GM12878 (cell line): ENCODE measurements at regions not wholly inside any gene's neighbourhood (a gene's known extent, or its start where the extent isn't known, plus 50 kb on each side); places are given as distances from the start of the nearest gene placed in this dataset.

Source experiments
- ATAC-seq: fragments of 200-7000 bp; cut with Tn5 transposase; 3 replicates; pipeline ENCODE4 v1.9.1; 2020; ENCODE audit warnings: mild to moderate bottlenecking, moderate library complexity
- BruUV-seq: library from RNA; stranded (reverse); fragments of 400-500 nt; replicated peaks from 2 replicates; lab custom pipeline; 2021; lab: Mats Ljungman, UMichigan
- CTCF ChIA-PET: fragments of 300-600 bp; sonication (Branson Sonifier 250); formaldehyde crosslinking; extraction: SDS; loops from one replicate; lab custom pipeline; 2021; ENCODE audit warnings: inconsistent platforms; lab: Yijun Ruan, JAX
- POLR2A ChIA-PET: fragments of 350-600 bp; formaldehyde crosslinking; extraction: SDS; loops from one replicate; lab custom pipeline; 2021; ENCODE audit warnings: inconsistent platforms; lab: Charles Lee
- RAD21 ChIA-PET: fragments of 300-600 bp; sonication (Branson Sonifier 250); formaldehyde crosslinking; loops from one replicate; lab custom pipeline; 2023; ENCODE audit warnings: antibody characterized with exemption; ENCODE audit not compliant: unreplicated experiment; lab: Charles Lee
- SMC1A ChIA-PET: fragments of 300-600 bp; sonication (Branson Sonifier 250); formaldehyde crosslinking; loops from one replicate; lab custom pipeline; 2023; ENCODE audit not compliant: unreplicated experiment, uncharacterized antibody; lab: Charles Lee
- DNase-seq: peaks from one replicate; pipeline ENCODE4 v3.0.0-alpha.2; 2011; ENCODE audit warnings: low read depth, low spot score
- FAIRE-seq: peaks from 3 replicates; lab custom pipeline; 2011; peaks lifted over from hg19 to GRCh38; lab: Jason Lieb, UNC
- H2AFZ ChIP-seq: 2 replicates; pipeline ENCODE4 v1.6.0; 2011; ENCODE audit warnings: low read depth, low read length, control low read depth; ENCODE audit not compliant: control insufficient read depth
- H3K27ac ChIP-seq: 2 replicates; pipeline ENCODE4 v1.5.1; 2011; ENCODE audit warnings: control low read depth; ENCODE audit not compliant: control insufficient read depth, insufficient read depth
- H3K27me3 ChIP-seq, 2 experiments: replicated peaks in 1 of 2; 2 replicates each; pipeline versions ENCODE4 v1.6.0 to v1.6.1; 2011; ENCODE audit warnings: low read length in 1 of 2; ENCODE audit not compliant: control insufficient read depth in 2 of 2, insufficient read depth in 2 of 2
- H3K36me3 ChIP-seq, 2 experiments: 2 replicates each; pipeline ENCODE4 v1.5.1; 2011; ENCODE audit warnings: low read length in 1 of 2; ENCODE audit not compliant: control insufficient read depth in 2 of 2, insufficient read depth in 2 of 2
- H3K4me1 ChIP-seq: 2 replicates; pipeline ENCODE4 v1.6.1; 2011; ENCODE audit warnings: mild to moderate bottlenecking, low read length, moderate library complexity, mixed read lengths; ENCODE audit not compliant: control insufficient read depth, insufficient read depth
- H3K4me2 ChIP-seq: 2 replicates; pipeline ENCODE4 v1.6.0; 2011; ENCODE audit warnings: control low read depth; ENCODE audit not compliant: control insufficient read depth, insufficient read depth
- H3K4me3 ChIP-seq: fragments of 200-600 bp; sonication (generic); 2 replicates; pipeline ENCODE4 v1.5.1; 2016
- H3K79me2 ChIP-seq: 2 replicates; pipeline ENCODE4 v1.6.0; 2011; ENCODE audit warnings: low read length; ENCODE audit not compliant: control insufficient read depth, insufficient read depth
- H3K9ac ChIP-seq: 2 replicates; pipeline ENCODE4 v1.8.0; 2011; ENCODE audit warnings: low read length, control low read depth, mixed read lengths; ENCODE audit not compliant: control insufficient read depth, insufficient read depth
- H3K9me3 ChIP-seq: replicated peaks from 3 replicates; pipeline ENCODE4 v1.5.1; 2011; ENCODE audit warnings: mild to moderate bottlenecking, low read length; ENCODE audit not compliant: control insufficient read depth, insufficient read depth
- H4K20me1 ChIP-seq: 2 replicates; pipeline ENCODE4 v1.6.0; 2011; ENCODE audit not compliant: control insufficient read depth, insufficient read depth
- BMI1 ChIP-seq: fragments of 450-650 bp; IDR thresholded peaks from 2 replicates; pipeline ENCODE4 v1.6.1; 2016; ENCODE audit warnings: mild to moderate bottlenecking, moderate library complexity, borderline replicate concordance
- CBX5 ChIP-seq: sonication (generic); IDR thresholded peaks from 2 replicates; pipeline ENCODE4 v1.6.1; 2016; ENCODE audit warnings: low read depth, moderate library complexity, mild to moderate bottlenecking, inconsistent platforms
- CHD2 ChIP-seq: IDR thresholded peaks from 2 replicates; pipeline ENCODE4 v1.6.1; 2011; ENCODE audit warnings: low read depth, low read length, improper control_type of control experiment, borderline replicate concordance
- E2F4 ChIP-seq: IDR thresholded peaks from 2 replicates; pipeline ENCODE4 v1.6.1; 2012; ENCODE audit warnings: low read depth, low read length, improper control_type of control experiment
- EED ChIP-seq: sonication (generic); IDR thresholded peaks from 2 replicates; pipeline ENCODE4 v1.6.1; 2016; ENCODE audit warnings: antibody characterized with exemption, low read depth
- GABPA ChIP-seq: IDR thresholded peaks from 2 replicates; pipeline ENCODE4 v1.6.1; 2014; ENCODE audit warnings: antibody characterized with exemption, low read depth, mild to moderate bottlenecking, inconsistent platforms
- HSF1 ChIP-seq: fragments of 150-350 bp; IDR thresholded peaks from 2 replicates; pipeline ENCODE4 v1.6.1; 2014; ENCODE audit warnings: mild to moderate bottlenecking, low read depth, low read length
- MEF2B ChIP-seq: fragments of 450-650 bp; IDR thresholded peaks from 2 replicates; pipeline ENCODE4 v1.6.1; 2018; ENCODE audit warnings: mild to moderate bottlenecking, moderate library complexity; ENCODE audit not compliant: partially characterized antibody, poor library complexity, severe bottlenecking
- MTA3 ChIP-seq: IDR thresholded peaks from 2 replicates; pipeline ENCODE4 v1.6.1; 2012; ENCODE audit warnings: low read length, inconsistent platforms, borderline replicate concordance
- MYB ChIP-seq: fragments of 150-350 bp; IDR thresholded peaks from 2 replicates; pipeline ENCODE4 v1.6.1; 2014; ENCODE audit warnings: mild to moderate bottlenecking, low read depth, low read length, borderline replicate concordance
- NR2C2 ChIP-seq: IDR thresholded peaks from 2 replicates; pipeline ENCODE4 v1.6.1; 2011; ENCODE audit warnings: borderline replicate concordance, low read depth; ENCODE audit not compliant: control insufficient read depth, insufficient read length
- NR2F1 ChIP-seq: fragments of 450-650 bp; conservative IDR thresholded peaks from 2 replicates; pipeline ENCODE4 v1.6.1; 2017; ENCODE audit warnings: mild to moderate bottlenecking
- POU2F2 ChIP-seq: IDR thresholded peaks from 3 replicates; pipeline ENCODE4 v1.6.1; 2011; ENCODE audit warnings: low read depth, mild to moderate bottlenecking, low read length, borderline replicate concordance
- SMC3 ChIP-seq: IDR thresholded peaks from 2 replicates; pipeline ENCODE4 v1.6.1; 2011; ENCODE audit warnings: low read length, improper control_type of control experiment, borderline replicate concordance
- TBL1XR1 ChIP-seq: IDR thresholded peaks from 2 replicates; pipeline ENCODE4 v1.6.1; 2012; ENCODE audit warnings: low read depth, low read length, improper control_type of control experiment
- WGBS: methylation state at CpG from one replicate; pipeline ENCODE4 v1.1.6; 2016; ENCODE audit warnings: low lambda C conversion rate; ENCODE audit not compliant: insufficient replicate concordance, insufficient coverage; ENCODE audit errors: missing lambda C conversion rate; 5-methylcytosine and 5-hydroxymethylcytosine counted together
- in situ Hi-C: fragments of 300-500 bp; cut with MboI; formaldehyde crosslinking; loops from 9 replicates; pipeline ENCODE4 v1.14.3; 2018; ENCODE audit warnings: mixed read lengths
- intact Hi-C: fragments of 100-400 bp; cut with micrococcal nuclease; formaldehyde crosslinking; loops from one replicate; pipeline ENCODE4 v1.14.2; 2022; ENCODE audit not compliant: unreplicated experiment

GRCh38 chr3:144760831-144761230 is 789.2 kb downstream of the DIPK2A start:
- H3K4me2 ChIP-seq: no peak overlapping the region
- RAD21 ChIA-PET: no interaction called here
- H3K27ac ChIP-seq: no peak overlapping the region
- no peak overlapping the region for H3K4me3 ChIP-seq
- SMC1A ChIA-PET: no interaction called here
- CTCF ChIA-PET: interaction anchor here (0.6 kb wide), 1 partner anchor 84 kb away, joined by 3 read pairs; no protein-coding TSS in a partner anchor
- H3K79me2 ChIP-seq: no peaks in the 10 kb centered on the region
- H3K4me1 ChIP-seq: no peaks in the 10 kb centered on the region
- no peaks in the 10 kb centered on the region for H4K20me1 ChIP-seq
- intact Hi-C loops: no loop called here
- H3K36me3 ChIP-seq: no peaks in the 10 kb centered on the region
- 50% methylated on average over 2 of the region's 2 CpGs for WGBS
- no peak for FAIRE-seq
- H3K27me3 ChIP-seq: no peaks in the 10 kb centered on the region
- H3K9me3 ChIP-seq: no peaks in the 10 kb centered on the region
- in situ Hi-C loops: no loop called here
- POLR2A ChIA-PET: no interaction called here
- ATAC-seq: no peak
- no peak overlapping the region for H3K9ac ChIP-seq
- no peak overlapping the region for H2AFZ ChIP-seq
- no TSS peak for BruUV-seq
- no peak for TF ChIP-seq MTA3
- TF ChIP-seq HSF1: no peak
- TF ChIP-seq EED: no peak
- TF ChIP-seq POU2F2: no peak
- TF ChIP-seq NR2F1: no peak
- TF ChIP-seq SMC3: no peak
- no peak for TF ChIP-seq NR2C2
- no peak for DNase-seq

- Histone ChIP-seq H3K9me3 (no peaks in the 10 kb centered on the region), H2AFZ (no peak overlapping the region), H3K9ac (no peak overlapping the region), H4K20me1 (no peaks in the 10 kb centered on the region), H3K36me3 (no peaks in the 10 kb centered on the region), H3K4me3 (no peak overlapping the region), H3K79me2 (no peaks in the 10 kb centered on the region), H3K27me3 (no peaks in the 10 kb centered on the region), H3K4me1 (no peaks in the 10 kb centered on the region), H3K27ac (no peak overlapping the region), H3K4me2 (no peak overlapping the region)
- ChIA-PET RAD21 (no interaction called here), POLR2A (no interaction called here), SMC1A (no interaction called here), CTCF (no interaction called here)
- no peak for FAIRE-seq
- 95% methylated on average over 1 of the region's 1 CpG for WGBS
- in situ Hi-C loops: no loop called here
- intact Hi-C loops: no loop called here
- no peak for ATAC-seq
- DNase-seq: no peak
- no TSS peak for BruUV-seq
- TF ChIP-seq E2F4 (no peak), MYB (no peak), CBX5 (no peak), NR2C2 (no peak), TBL1XR1 (no peak), GABPA (no peak), CHD2 (no peak), MEF2B (no peak), EED (no peak), BMI1 (no peak)
Observed at GRCh38 chr3:144762091-144762490, 790.5 kb downstream of the DIPK2A start.
